WTC11 (cell line): ENCODE measurements at regions not wholly inside any gene's neighbourhood (a gene's known extent, or its start where the extent isn't known, plus 50 kb on each side); places are given as distances from the start of the nearest gene placed in this dataset.

Experiments used
- ATAC-seq: fragments of 200-7000 bp; cut with Tn5 transposase; 2 replicates; pipeline ENCODE4 v1.10.0; 2021; ENCODE audit warnings: mild to moderate bottlenecking, moderate library complexity
- CTCF ChIA-PET: fragments of 300-600 bp; sonication (Branson Sonifier 250); formaldehyde crosslinking; loops from one replicate; lab custom pipeline; 2021; ENCODE audit warnings: antibody characterized with exemption; lab: Charles Lee
- POLR2A ChIA-PET: fragments of 350-600 bp; sonication (Branson Sonifier 250); formaldehyde crosslinking; loops from one replicate; lab custom pipeline; 2021; ENCODE audit warnings: antibody characterized with exemption; lab: Charles Lee
- DNase-seq: peaks from one replicate; pipeline ENCODE4 v3.0.0; 2021; ENCODE audit warnings: low spot score
- H3K27ac Mint-ChIP-seq: 2 replicates; pipeline ENCODE4 v1.8.0; 2021; ENCODE audit warnings: mixed read lengths
- H3K27me3 Mint-ChIP-seq: 2 replicates; pipeline ENCODE4 v1.8.0; 2021; ENCODE audit warnings: low read depth, mild to moderate bottlenecking, moderate library complexity, mixed read lengths
- H3K36me3 Mint-ChIP-seq: 2 replicates; pipeline ENCODE4 v1.8.0; 2021; ENCODE audit warnings: mixed read lengths
- H3K4me1 Mint-ChIP-seq: 2 replicates; pipeline ENCODE4 v1.8.0; 2022; ENCODE audit warnings: mixed read lengths
- H3K4me3 Mint-ChIP-seq: 2 replicates; pipeline ENCODE4 v1.8.0; 2021; ENCODE audit warnings: mild to moderate bottlenecking, moderate library complexity, mixed read lengths
- H3K9me3 Mint-ChIP-seq: 2 replicates; pipeline ENCODE4 v1.8.0; 2021; ENCODE audit warnings: mixed read lengths
- ATF6 ChIP-seq: sonication (generic); formaldehyde crosslinking; IDR thresholded peaks from 2 replicates; pipeline ENCODE4 v1.8.1; 2023; ENCODE audit warnings: mild to moderate bottlenecking, missing genetic modification reagents
- ELF4 ChIP-seq: sonication (generic); formaldehyde crosslinking; IDR thresholded peaks from 2 replicates; pipeline ENCODE4 v1.8.1; 2022; ENCODE audit warnings: low read depth, mild to moderate bottlenecking, moderate library complexity, missing genetic modification reagents
- EMX1 ChIP-seq: fragments of 250-450 bp; sonication (Bioruptor Pico); IDR thresholded peaks from 2 replicates; pipeline ENCODE4 v1.8.0; 2021; ENCODE audit warnings: mild to moderate bottlenecking
- GABPB1 ChIP-seq: sonication (generic); formaldehyde crosslinking; IDR thresholded peaks from 2 replicates; pipeline ENCODE4 v1.8.1; 2023; ENCODE audit warnings: mild to moderate bottlenecking, missing genetic modification reagents
- KAT7 ChIP-seq: sonication (generic); formaldehyde crosslinking; IDR thresholded peaks from 2 replicates; pipeline ENCODE4 v1.8.1; 2023; ENCODE audit warnings: missing genetic modification reagents, mild to moderate bottlenecking, borderline replicate concordance
- OVOL2 ChIP-seq: fragments of 250-450 bp; sonication (Bioruptor Pico); IDR thresholded peaks from 2 replicates; pipeline ENCODE4 v1.9.0; 2021; ENCODE audit warnings: mild to moderate bottlenecking, borderline replicate concordance
- PREB ChIP-seq: sonication (generic); formaldehyde crosslinking; IDR thresholded peaks from 2 replicates; pipeline ENCODE4 v1.8.1; 2022; ENCODE audit warnings: mild to moderate bottlenecking, missing genetic modification reagents, moderate library complexity, borderline replicate concordance
- SMAD4 ChIP-seq: sonication (generic); formaldehyde crosslinking; IDR thresholded peaks from 2 replicates; pipeline ENCODE4 v1.8.0; 2022; ENCODE audit warnings: mild to moderate bottlenecking, missing genetic modification reagents
- USF1 ChIP-seq: sonication (generic); formaldehyde crosslinking; IDR thresholded peaks from 2 replicates; pipeline ENCODE4 v1.8.0; 2022; ENCODE audit warnings: mild to moderate bottlenecking, missing genetic modification reagents
- USF2 ChIP-seq: sonication (generic); formaldehyde crosslinking; IDR thresholded peaks from 2 replicates; pipeline ENCODE4 v1.8.1; 2023; ENCODE audit warnings: mild to moderate bottlenecking, missing genetic modification reagents, moderate library complexity
- ZMAT4 ChIP-seq: fragments of 250-450 bp; sonication (Bioruptor Pico); IDR thresholded peaks from 2 replicates; pipeline ENCODE4 v1.9.0; 2021; ENCODE audit warnings: mild to moderate bottlenecking
- ZNF138 ChIP-seq: sonication (generic); formaldehyde crosslinking; conservative IDR thresholded peaks from 2 replicates; pipeline ENCODE4 v1.8.1; 2022; ENCODE audit warnings: mild to moderate bottlenecking, moderate library complexity, missing genetic modification reagents
- ZNF281 ChIP-seq: sonication (generic); formaldehyde crosslinking; IDR thresholded peaks from 2 replicates; pipeline ENCODE4 v1.8.0; 2023; ENCODE audit warnings: mild to moderate bottlenecking, missing genetic modification reagents
- ZNF423 ChIP-seq: fragments of 250-450 bp; sonication (Bioruptor Pico); IDR thresholded peaks from 2 replicates; pipeline ENCODE4 v2.1.2; 2022; ENCODE audit warnings: mild to moderate bottlenecking, moderate library complexity
- ZNF425 ChIP-seq: fragments of 250-450 bp; sonication (Bioruptor Pico); conservative IDR thresholded peaks from 2 replicates; pipeline ENCODE4 v1.9.0; 2021; ENCODE audit warnings: mild to moderate bottlenecking
- ZNF671 ChIP-seq: fragments of 250-450 bp; sonication (Bioruptor Pico); IDR thresholded peaks from 2 replicates; pipeline ENCODE4 v1.8.0; 2021; ENCODE audit warnings: mild to moderate bottlenecking

GRCh38 chr5:89850513-89850865, 559.1 kb downstream of the CETN3 start (continued):
- TF ChIP-seq GABPB1 (CRISPR knock-in tag) (no peak), OVOL2 (no peak), EMX1 (CRISPR knock-in tag) (no peak), ZNF281 (no peak), ZNF425 (CRISPR knock-in tag) (no peak), KAT7 (CRISPR knock-in tag) (no peak), ATF6 (no peak), ZNF423 (no peak), ZNF138 (CRISPR knock-in tag) (no peak), ZMAT4 (no peak), PREB (no peak), ZNF671 (CRISPR knock-in tag) (no peak), ELF4 (CRISPR knock-in tag) (no peak)

- POLR2A ChIA-PET: no interaction called here
- no peak overlapping the region for H3K27ac Mint-ChIP-seq
- H3K27me3 Mint-ChIP-seq: no peaks in the 10 kb centered on the region
- CTCF ChIA-PET: no interaction called here
- DNase-seq (peak; percentile 29), ATAC-seq (peak; percentile 89)
- H3K4me1 Mint-ChIP-seq: peaks cover 48% of the 10 kb centered on the region
- H3K9me3 Mint-ChIP-seq: no peaks in the 10 kb centered on the region
- peak; percentile 63 for TF ChIP-seq USF2 (CRISPR knock-in tag)
- no peak for TF ChIP-seq SMAD4
- peak; percentile 48; the same call in 1 of the 2 replicates for TF ChIP-seq USF1 (CRISPR knock-in tag)
- H3K4me3 Mint-ChIP-seq: no peak overlapping the region
- H3K36me3 Mint-ChIP-seq: no peaks in the 10 kb centered on the region
Observed at GRCh38 chr5:89849830-89850512, 559.6 kb downstream of the CETN3 start.
